Ureter (tissue), 1 donor: ENCODE measurements at regions not wholly inside any gene's neighbourhood (a gene's known extent, or its start where the extent isn't known, plus 50 kb on each side); places are given as distances from the start of the nearest gene placed in this dataset.
A peak's percentile ranks its signal among the peaks of the same experiment; 100 is the strongest.

Experiments
- DNase-seq: peaks from one replicate; pipeline ENCODE4 v3.0.0-alpha.2; 2020; ENCODE audit warnings: low spot score
- donor health status: DM: yes; HTN: yes; CAD: no.

DNA sequence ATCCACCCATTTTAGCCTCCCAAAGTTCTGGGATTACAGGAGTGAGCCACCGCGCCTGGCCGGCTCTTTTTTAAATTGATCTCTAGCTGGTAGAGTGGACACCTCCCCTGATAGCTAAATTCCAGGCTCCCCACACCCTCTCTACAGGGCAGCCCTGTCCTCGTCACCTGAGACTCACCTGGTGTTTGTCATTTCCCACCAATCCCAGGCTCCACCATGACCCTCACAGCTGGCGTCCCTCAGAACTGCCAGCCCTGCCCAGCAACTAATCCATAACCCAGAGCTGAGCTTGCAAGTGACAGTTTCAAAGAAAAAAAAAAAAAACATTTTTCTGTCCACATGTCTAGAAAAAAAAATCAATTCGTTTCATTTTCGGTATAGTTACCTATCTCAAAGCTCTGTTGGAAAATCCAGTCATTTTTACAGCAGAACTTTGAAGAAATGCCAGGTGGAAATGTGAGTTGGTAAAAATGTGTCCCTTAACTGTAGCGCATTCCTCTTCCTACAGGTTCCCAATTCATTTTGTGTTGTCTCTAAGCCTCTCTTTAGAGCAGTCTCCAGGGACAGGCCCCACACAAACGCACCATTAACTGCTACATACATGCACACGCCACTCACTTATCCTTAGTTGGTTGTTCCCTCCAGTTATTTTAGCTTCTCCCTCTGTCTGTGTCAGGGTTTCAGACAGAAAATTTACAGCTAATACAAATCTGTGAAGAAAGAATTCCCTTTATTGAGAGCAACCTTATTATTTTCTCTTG is 294.7 kb downstream of the FBXO15 start:
- DNase-seq: no peak

DNA sequence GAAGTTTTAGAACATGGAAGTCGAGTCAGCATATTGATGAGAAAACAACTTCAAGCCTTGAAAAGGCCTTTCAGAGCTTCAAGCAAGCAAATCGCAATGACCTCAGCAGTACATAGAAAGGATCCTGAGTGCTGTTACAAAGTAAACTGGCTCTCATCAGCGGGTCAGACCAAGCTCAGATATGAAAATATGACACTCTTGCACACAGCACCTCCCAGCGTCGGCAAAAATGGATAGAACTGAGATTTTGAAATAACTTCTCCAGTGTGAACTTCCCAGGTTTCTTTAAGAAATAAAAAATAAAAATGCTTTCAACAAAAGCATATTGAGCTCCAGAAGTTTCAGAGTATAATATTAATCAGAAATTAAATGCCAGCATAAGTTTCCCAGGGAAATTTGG is 296.9 kb downstream of the FBXO15 start:
- DNase-seq: no peak

DNA sequence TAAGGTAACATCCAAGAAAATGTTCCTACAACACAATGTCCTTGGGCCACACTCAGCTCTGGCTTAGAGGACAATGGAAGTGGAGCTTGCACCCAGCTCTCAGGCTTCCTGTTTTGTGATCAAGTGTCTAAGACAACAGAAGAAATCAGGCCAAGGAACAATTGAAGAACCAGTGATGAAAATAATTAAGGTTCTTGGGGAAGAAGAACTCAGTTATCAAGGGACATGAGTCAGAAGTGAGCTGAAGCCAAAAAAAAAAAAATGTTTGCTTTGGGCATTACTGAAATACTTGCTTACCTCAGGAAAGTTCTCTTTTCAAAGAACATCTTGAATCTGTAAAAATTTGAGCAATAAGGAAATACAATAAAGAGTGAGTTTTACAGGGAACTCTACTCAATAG is 299.0 kb downstream of the FBXO15 start:
- no peak for DNase-seq

DNA sequence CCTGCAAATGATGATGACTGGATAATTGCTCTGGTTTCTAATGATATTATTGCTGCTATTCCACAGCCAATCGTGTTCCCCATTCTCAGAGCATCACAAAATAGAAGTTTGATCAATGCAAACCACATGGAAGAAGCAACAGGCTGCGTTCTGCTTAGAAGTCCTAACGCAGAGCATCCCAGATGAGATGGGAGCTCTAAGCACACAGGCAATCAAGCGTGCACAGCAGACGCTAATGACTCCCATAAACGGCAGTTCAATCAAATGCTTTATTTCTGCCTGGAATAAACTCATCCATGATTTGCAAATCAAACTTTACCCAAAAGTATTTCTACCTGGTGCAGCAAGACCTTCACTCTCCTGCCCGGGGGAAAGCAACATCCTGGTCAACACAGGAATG is 304.2 kb downstream of the FBXO15 start:
- DNase-seq: no peak

DNA sequence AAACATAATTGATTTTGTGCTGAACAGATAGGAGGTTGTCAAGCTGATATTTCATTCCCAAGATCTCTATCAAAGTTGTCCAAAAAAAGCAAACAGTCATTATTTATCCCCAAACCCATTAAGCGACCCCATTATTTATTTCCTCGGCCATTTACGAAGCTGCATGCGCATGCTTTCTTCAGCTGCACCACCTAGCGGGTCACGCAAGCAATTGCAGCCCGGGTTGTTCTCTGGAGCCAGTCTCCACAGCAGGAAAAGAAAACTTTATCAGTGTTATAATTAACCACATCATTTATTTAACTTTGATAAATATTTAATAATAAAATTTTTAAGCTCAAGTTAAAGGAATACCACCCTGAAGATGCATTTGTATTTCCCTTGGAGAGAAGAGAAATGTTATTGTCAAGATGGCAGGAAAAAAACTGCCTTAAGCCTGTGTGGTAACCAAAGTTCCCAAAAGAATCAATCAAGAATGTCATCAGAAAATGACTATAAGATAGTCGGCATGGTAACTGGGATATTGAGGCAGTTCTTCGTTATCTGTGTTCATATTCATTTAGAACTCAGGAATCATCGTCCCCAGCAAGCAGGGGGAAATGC is 304.7 kb downstream of the FBXO15 start:
- DNase-seq: peak; percentile 59

DNA sequence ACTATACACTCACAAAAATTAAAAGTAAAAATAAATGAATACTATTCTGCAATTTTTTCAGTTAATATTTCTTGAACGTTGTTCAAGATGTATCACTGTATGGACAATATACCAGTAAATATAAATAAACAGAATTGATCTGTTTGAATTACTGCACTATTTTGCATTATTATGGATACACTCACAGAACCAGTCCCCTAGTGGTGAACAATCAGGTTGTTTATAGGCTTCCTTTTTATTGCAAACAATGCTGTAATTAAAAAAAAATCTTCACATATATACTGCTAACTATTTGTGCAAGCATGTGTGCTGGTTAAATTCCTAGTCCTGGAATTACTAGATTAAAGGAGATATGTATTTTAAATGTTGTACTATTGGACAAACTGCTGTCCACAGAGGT is 306.0 kb downstream of the FBXO15 start:
- no peak for DNase-seq

DNA sequence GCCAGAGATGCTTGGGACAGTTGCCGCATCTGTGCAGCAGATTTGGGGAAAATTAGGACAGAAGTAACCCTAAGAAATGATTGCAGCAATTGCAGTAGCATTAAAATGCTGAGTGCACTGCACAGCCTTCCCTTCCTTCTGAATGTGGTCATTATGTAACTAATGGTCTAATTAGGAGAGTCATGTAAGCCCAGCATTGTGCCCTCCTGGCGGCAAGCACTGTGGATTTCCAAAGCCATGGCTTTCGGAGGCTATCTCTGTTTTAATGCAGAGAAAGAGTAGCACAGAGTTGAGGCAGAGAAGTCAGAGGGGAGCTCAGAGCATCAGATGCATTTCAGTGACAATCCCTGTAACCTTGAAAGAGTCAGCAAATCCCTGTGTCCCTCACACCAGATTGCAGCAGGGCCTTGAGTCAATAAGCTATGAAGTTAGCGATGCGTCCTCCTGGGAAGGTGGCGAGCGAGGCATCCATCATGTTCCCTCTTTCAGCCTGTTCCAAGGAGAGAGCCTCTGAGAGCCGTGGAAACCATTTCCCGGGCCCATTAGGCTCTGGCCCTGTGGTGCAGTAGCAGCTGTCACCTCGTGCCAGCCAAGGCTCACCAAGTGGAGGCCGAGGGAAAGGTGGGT is 307.2 kb downstream of the FBXO15 start:
- no peak for DNase-seq

DNA sequence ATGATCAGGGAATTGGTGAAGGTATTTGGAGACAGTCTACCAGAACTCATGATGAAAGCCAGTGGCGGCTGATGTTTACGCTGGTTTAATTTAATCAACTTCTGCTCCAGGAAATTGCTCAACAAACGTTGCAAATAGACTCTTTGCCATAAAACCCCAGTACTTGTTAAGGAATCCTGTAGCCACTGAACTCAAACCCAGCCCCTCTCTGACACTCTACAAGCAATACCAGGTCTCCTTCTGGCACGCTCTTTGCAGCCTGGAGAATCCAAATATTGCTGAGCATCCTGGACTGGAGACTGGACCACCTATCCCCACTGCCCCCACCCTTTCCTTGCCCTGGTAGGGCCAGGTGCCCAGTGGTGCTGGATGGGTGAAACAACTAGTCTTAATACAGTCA is 308.2 kb downstream of the FBXO15 start:
- DNase-seq: no peak

DNA sequence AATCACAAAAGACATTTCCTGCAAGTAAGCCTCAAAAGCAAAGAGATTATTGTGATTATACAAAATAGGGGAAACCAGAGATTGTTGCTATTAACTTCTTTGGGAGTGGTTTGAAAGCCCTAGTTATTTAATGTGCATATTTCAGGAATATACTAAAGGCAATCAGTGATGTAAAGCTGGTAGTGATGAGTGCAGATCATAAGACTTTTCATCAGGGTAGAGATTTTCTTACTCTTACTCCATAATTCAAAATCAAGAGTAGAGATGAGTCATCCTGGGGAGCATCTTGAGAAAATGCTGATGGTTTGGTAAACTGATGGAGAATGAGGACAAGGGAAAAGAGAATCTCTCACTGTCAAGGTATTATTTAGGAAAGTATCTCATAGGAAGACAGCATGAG is 309.5 kb downstream of the FBXO15 start:
- no peak for DNase-seq

DNA sequence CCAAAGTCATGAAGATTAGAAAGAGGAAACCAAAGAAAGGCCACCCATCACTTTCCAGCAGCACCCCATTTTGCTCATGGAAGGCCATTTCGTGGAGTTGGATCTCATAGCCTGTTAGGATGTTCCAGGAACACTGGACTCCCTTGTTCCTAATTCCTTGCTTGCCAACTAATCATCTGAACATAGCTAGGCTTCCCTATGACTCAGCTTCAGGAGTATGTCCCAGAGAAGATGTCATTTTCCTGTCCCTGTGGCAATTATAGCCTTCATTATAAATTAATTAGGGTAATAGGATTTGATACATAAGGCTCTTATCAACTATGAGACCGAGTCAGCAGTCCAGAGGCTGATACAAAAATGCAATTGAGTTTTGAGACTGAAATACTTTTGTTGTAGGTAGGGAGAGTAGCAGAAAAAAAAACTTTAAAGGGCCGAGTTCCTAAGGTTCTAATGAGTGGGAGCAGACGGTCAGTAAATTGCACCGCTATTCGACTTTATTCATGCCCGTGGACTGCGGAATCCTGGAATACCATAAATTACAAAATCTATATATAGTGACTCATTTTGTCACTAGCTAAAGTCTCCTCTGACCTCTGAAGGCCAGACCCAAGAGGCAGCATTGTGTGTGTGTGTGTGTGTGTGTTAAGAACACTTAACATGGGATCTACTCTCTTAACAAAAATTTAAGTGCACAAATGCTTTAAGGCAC is 311.8 kb downstream of the FBXO15 start:
- no peak for DNase-seq

DNA sequence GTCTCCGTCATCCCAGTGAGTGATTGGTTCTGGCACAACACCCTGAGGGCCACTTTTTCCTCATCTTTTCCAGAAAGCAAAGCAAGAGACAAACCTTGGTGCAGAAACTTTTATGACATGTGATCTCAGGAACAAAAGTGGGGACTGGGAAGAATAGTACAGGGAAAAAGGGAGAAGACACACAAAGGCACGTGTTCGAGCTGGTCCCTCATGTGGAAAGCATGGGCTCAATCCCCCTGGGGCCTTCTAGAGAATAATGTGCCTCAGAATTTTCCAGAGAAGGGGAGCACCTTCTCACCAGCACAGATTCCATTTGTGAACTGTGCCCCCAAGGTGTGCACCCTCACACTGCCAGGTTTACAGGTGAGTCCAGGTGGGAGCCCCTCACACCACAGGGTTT is 312.6 kb downstream of the FBXO15 start:
- DNase-seq: no peak

DNA sequence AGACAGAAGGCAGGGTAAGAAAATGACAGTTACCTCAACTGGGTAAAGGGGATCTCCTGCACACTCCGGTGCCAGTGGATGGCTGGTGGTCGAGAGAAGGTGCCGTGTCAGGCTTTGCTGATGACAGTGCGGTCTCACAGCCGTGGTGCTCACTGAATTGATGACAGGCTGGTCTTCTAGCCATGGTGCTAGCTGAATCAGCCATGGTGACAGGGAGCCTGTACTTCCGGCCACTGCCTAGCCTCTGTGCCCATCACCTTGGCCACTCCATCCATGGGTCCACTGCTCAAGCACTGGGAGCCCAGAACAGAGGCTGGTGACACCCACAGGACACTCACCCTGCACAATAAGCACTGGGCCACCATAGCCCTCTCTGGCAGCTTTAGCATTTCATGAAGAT is 315.9 kb downstream of the FBXO15 start:
- DNase-seq: no peak

DNA sequence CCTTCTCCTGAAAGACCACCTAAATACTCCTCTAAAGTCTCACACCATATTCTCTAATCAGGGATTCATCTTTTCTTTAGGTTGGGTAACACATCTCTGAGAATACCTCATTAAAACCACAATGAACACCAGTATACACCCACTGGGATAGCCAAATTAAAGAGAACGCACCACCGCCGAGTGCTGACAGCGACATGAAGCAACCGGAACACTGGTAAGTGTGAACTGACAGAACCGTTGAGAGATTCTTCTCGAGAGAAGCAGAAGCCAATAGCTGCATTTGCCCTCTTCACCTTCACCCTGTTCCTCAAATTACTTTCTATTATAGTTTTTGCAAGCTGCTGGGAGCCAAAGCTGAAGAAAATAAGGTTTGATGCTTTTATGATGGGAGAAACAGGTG is 318.5 kb downstream of the FBXO15 start:
- DNase-seq: no peak

DNA sequence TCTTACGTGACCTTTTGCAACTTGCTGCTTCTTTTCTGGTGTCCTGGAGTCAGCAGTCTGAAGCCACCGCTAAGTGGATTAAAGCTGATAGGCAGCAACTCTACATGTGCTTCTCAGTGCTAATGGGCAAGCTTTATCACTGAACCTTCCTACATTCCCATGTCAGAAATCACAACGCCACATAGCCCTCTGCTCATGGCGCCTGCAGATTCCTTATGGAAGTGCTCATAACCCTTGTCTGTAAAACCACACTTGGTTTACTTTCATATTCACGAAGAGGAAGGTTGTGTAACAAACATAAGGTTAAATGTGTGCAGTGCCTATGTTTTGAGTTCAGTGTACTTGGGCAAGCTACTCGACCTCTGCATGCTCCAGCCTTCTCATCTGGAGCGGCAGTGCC is 319.8 kb downstream of the FBXO15 start:
- DNase-seq: no peak

DNA sequence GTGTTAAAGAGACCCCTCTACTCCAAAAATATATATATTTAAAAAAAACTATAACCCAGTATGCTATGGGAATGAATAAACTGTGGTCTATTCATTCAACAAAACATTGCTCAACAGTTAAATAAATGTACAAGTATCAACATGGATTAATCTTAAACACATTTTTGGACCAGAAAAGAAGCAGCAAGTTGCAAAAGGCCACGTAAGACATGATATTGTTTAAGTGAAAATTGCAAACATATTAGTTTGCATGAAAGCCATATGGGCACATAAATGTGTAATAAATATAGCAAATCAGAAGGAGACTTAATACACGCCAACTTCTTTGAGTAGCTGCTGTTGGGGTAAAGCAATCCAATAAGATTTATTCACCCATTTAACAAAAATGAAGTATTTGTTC is 321.5 kb downstream of the FBXO15 start:
- DNase-seq: no peak

DNA sequence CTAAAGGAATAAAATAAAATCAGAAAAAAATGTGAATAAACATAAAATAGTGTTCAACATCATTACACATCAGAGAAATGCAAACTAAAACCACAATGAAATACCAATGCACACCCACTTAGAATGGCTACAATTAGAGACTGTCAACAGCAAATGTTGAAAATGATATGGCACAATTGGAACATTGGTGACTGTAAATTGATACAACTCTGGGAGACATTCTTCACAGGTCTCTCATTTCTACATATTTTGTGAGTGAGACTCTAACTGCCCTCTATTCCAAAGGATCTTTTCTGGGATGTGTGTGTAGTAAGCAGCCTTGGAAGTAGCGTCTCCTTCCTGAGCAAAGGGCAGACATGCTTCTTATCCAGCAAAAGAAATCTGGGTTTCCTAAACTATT is 323.0 kb downstream of the FBXO15 start:
- no peak for DNase-seq

DNA sequence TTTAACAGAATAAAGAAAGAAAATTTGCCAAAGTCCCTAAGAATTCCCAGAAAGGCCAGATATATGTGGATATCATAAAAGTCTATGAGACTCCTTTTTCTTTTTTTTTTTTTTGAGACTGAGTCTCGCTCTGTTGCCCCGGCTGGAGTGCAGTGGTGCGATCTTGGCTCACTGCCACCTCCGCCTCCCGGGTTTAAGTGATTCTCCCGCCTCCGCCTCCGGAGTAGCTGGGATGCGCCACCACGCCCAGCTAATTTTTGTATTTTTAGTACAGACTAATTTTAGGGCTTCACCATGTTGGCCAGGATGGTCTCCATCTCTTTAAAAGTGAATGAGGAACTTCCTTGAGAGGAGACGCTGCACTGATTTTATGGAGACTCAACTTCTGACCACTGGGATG is 335.2 kb downstream of the FBXO15 start:
- DNase-seq: no peak

DNA sequence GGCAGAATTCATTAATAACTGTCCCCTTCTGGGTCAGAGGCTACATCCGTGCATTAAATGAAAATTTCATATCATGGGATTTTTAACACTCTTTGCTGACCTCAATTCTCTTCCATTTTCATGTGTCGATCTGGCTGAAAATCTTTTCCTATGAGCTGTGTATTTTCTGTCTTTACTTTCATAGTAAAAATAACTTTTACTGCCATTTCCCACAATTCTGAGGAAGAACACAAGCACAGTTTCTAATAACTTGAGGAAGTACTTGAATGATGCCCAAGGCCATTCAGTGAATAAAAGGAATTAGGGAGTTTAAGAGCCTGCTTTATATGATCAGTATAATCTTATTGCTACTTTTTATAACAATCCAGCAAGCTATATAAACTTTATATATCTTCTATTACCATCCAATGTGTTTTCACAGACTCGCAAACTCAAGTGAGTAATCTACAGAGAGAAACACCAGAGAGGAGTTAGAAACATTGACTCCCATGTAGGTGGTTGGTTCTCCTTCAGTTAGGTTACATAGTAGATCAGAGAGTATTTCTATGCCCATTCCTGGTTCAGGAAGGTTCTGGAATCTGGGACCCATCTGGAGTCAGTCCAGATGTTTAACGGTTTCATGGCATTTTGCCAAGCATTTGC is 340.0 kb downstream of the FBXO15 start:
- DNase-seq: no peak

DNA sequence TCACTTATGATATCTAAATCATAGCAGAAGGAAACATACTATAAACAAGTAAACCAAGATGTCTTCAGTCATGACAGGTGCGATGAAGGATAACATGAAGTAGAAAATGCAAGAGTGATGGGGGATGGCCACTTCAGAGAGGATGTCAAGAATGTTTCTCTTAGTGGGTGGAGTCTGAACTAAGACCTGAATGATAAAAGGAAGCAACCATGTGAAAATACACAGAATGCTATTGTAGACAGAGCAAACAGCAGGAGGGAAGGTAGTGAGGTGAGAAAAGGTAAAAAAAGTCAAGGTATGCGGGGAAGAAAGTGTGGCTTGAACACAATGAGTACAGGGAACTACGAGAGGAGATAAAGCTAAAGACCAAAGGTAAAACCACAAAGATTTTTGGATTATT is 341.6 kb downstream of the FBXO15 start:
- no peak for DNase-seq

DNA sequence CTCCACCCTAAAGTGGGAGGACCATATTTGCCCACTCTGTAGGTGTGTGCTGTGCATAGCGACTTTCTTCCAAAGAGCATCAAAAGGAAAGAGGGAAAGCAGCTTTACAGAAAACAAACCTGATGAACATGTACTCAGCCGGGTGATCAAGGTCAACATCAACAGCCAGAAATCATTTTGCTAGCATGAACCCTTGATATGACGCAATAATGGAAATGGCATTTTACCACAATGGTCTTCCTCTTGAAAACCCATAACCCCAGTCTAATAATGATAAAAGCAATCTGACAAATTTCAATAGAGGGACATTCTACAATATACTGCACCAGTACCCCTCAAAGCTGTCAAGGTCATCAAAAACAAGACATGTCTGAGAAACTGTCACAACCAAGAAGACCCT is 350.2 kb downstream of the FBXO15 start:
- DNase-seq: no peak

DNA sequence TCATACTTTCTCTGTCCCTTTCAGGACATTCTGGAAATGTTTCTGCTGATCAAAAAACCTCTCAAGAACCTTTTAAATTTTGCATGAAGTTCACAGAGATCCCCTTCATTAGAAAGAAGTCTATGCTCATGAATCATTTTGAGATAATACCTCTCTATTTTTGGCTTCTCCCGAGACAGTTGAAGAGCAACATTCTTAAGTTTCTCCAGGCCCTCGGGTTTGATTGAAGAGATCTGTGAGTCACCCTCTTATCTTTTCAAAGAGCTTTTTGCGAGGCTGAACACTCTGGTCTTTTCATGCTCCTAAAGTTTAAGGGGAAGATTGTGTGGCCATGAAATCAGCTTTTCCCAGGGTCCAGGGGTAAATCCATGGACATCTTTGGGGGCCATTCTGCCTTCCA is 354.2 kb downstream of the FBXO15 start:
- DNase-seq: no peak

DNA sequence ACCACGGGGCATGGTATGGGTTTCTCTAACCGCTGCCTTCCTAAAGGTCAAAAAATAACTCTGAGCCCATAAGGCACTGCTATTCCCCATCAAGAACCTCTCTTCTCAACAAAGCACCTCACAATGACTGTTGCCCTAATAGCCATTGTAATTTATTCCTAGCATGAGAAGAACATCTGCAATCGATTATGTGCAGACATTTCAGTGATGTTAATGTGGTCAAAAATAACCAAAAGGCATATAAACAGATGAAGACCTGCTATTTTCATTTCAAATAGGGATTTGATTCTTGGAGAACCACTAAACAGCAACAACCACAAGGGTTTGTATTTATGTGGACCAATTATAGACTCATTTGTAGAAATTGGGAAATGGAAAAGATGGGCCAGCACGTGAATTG is 356.6 kb downstream of the FBXO15 start:
- no peak for DNase-seq
